Activated naive CD4-positive, alpha-beta T cell treated with anti-CD3 and anti-CD28 coated beads, Interleukin-2, amount 50 U/mL, for 24 hours (primary cell): ENCODE measurements at regions not wholly inside any gene's neighbourhood (a gene's known extent, or its start where the extent isn't known, plus 50 kb on each side); places are given as distances from the start of the nearest gene placed in this dataset.

Experiments used
- H3K27ac Mint-ChIP-seq: one replicate; pipeline ENCODE4 v1.8.0; 2021; ENCODE audit warnings: mild to moderate bottlenecking, mixed read lengths
- H3K27me3 Mint-ChIP-seq: one replicate; pipeline ENCODE4 v1.8.0; 2021; ENCODE audit warnings: mixed read lengths
- H3K36me3 Mint-ChIP-seq: one replicate; pipeline ENCODE4 v1.8.0; 2021; ENCODE audit warnings: mixed read lengths
- H3K4me1 Mint-ChIP-seq: one replicate; pipeline ENCODE4 v1.8.0; 2021; ENCODE audit warnings: mixed read lengths
- H3K4me3 Mint-ChIP-seq: one replicate; pipeline ENCODE4 v1.8.0; 2021; ENCODE audit warnings: mild to moderate bottlenecking, mixed read lengths
- H3K9me3 Mint-ChIP-seq: one replicate; pipeline ENCODE4 v1.8.0; 2021; ENCODE audit warnings: mixed read lengths

DNA sequence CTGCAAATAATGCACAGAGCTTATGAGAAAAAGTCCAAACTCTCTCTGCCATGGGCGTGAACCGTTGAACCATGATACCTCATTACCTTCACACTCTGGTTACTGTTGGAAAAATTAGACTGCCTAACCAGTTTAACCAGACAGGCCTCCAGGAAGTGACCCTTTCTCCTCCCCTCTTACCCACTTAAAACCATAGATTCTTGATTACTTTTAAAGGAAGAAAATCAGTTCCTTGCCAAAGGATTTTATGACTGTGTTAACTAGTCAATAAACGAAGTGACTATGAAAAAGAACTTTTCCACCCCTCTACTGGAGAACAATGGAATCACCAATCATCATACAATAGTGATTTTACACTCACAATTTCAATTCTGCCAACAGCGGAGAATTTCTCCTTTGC lies 254.0 kb upstream of the ATP2B1 start:
- no peaks in the 10 kb centered on the region for H3K27me3 Mint-ChIP-seq
- H3K4me1 Mint-ChIP-seq: peaks cover 20% of the 10 kb centered on the region
- no peak overlapping the region for H3K27ac Mint-ChIP-seq
- no peaks in the 10 kb centered on the region for H3K36me3 Mint-ChIP-seq
- no peak overlapping the region for H3K4me3 Mint-ChIP-seq
- no peaks in the 10 kb centered on the region for H3K9me3 Mint-ChIP-seq

DNA sequence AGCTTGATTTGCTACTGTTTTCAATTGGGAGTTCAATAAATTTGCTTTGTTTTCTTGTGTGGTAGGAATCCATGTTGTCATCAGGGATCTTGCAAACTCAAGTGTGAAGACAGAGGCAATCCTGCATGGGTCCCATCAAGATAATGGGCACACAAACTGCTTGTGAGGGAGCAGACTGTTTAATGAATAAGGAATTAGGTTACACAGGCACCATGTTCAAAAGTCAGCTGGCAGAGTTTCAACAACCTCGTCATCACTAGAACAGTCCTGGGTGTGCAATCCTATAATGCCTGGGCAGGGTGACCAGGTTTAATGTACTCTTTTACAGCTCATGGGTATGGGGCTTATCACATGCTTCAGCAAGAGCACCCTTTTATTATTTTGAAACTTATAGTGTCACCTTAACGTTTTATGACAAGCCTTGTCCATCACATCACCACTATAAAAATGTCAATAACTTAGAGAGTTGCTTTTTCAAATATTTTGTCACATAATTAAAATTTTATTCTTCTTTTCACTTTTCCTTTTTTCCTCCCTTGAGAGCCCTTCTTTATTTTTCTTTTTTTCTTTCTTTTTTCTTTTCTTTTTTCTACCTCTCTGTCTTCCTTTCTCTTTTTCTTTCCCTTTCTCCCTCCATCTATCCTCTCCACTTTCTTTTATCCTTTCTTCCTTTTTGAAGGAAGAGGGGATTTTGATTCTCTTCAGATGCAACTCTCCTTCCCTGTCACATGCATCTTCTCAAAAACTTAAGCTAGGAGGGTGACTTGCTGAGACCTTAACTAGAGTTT lies 252.2 kb upstream of the ATP2B1 start:
- no peaks in the 10 kb centered on the region for H3K9me3 Mint-ChIP-seq
- H3K36me3 Mint-ChIP-seq: no peaks in the 10 kb centered on the region
- no peaks in the 10 kb centered on the region for H3K27me3 Mint-ChIP-seq
- peaks cover 20% of the 10 kb centered on the region for H3K4me1 Mint-ChIP-seq
- H3K4me3 Mint-ChIP-seq: no peak overlapping the region
- H3K27ac Mint-ChIP-seq: no peak overlapping the region

DNA sequence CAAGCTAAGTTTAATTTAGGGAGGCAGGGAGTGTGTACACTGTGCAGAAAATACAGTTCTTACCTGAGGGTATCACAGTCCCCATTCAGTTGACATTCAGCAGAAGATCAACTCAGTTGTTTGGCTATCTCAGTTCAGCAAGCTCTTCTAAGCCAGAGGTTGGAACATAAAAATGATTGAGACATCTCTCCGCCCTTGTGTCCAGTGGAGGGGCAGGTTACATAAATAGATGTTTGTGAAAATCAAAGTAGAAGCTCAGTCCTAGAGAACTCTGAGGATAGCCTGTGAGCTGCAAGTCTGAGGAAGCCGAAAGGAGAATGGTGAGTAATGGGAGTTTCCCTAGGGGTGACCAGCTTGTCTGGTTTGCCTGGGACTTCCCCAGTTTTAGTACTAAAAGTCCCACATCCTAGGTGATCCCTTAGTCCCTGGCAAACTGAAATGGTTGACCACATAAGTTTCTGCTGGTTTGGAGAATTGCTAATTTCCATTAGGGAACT lies 251.4 kb upstream of the ATP2B1 start:
- H3K4me1 Mint-ChIP-seq: peaks cover 20% of the 10 kb centered on the region
- no peak overlapping the region for H3K4me3 Mint-ChIP-seq
- no peaks in the 10 kb centered on the region for H3K9me3 Mint-ChIP-seq
- H3K36me3 Mint-ChIP-seq: no peaks in the 10 kb centered on the region
- no peaks in the 10 kb centered on the region for H3K27me3 Mint-ChIP-seq
- H3K27ac Mint-ChIP-seq: peak overlapping the region; percentile 23

DNA sequence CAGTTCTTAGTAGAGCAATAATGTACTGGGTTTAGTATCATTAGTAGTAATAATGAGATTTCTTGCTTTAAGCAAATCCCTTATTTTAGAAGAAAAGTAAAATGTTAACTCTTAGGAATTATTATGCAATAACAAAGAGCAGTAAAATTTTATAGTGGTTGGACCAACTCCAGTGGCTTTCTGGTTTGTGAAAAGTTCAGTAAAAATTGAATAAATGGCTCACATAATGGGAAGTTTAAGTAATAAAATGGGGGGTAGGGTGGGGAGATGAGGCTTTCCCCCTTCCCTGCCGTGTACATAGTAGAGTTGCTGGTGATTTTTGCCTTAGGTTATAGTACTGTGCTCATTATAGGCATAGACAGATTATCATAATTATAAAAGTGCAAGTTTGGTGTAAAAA lies 250.5 kb upstream of the ATP2B1 start:
- H3K27ac Mint-ChIP-seq: no peak overlapping the region
- peaks cover 20% of the 10 kb centered on the region for H3K4me1 Mint-ChIP-seq
- H3K4me3 Mint-ChIP-seq: no peak overlapping the region
- no peaks in the 10 kb centered on the region for H3K36me3 Mint-ChIP-seq
- H3K9me3 Mint-ChIP-seq: no peaks in the 10 kb centered on the region
- no peaks in the 10 kb centered on the region for H3K27me3 Mint-ChIP-seq

DNA sequence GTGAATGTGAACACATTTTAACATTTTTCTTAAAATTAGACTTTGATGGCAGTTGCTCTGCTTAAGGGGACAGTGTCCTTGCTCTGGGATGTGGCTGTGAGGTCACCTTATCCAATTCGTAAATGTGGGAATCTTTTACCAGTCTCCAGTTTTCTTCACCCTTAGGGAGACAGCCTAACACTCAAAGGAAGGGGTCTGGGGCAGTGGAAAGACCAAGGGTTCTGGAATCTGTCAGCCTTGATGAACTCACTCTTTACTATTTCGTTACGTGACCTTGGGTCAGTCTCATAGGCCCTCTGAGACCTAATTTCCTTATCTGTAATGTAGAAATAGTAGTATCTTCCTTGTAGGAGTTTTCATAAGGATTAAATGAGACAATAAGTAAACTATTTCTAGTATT lies 245.6 kb upstream of the ATP2B1 start:
- H3K4me3 Mint-ChIP-seq: no peak overlapping the region
- no peak overlapping the region for H3K27ac Mint-ChIP-seq
- H3K36me3 Mint-ChIP-seq: no peaks in the 10 kb centered on the region
- peaks cover 28% of the 10 kb centered on the region for H3K4me1 Mint-ChIP-seq
- no peaks in the 10 kb centered on the region for H3K27me3 Mint-ChIP-seq
- no peaks in the 10 kb centered on the region for H3K9me3 Mint-ChIP-seq

DNA sequence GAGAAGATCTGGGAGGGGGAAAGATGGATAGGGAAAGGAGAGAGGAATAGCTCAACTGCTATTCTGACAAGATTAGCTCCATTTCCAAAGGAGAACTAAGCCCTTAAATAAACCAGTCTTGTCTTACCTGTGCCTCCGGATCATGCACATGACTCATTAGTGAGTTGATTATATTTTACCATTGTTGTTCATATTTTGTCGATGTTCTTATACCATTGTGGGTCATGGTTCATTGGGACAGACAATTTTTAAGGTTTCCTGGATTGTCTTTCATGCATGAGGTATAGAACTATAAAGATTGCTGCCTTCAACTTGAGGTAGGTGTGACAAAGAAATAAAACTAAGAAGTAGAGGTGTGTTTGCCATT lies 243.0 kb upstream of the ATP2B1 start:
- Mint-ChIP-seq H3K27me3 (no peaks in the 10 kb centered on the region), H3K36me3 (no peaks in the 10 kb centered on the region), H3K27ac (no peak overlapping the region), H3K9me3 (no peaks in the 10 kb centered on the region), H3K4me3 (no peak overlapping the region), H3K4me1 (peaks cover 50% of the 10 kb centered on the region)

DNA sequence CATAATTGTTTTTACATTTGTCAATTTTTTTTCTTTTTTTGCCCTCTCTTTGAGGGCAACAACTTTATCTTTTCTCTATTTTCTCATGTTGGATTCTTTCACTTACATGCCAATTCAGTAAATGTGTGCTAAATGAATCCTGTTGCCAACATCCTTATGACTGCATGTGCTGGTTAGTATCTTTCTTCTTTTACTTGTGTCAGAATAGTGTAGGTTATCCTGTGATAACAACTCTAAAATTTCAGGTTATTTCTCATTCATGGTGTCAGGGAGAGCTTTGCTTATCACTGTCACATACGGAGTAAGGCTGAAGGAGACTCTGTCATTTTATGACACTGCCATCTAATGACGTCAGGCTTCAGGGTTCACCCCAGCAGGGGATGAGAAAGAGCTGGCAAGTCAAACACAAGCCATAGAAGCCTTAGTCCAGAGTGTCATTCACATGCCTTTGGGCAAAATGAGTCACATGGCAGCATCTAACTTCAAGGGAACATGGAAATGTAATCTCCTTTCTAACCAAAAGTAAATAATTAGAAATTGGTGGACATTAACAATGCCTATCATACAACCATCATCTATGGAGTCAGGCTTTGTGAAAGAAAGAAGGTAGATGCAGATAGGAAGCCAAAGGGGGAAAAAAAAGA lies 242.5 kb upstream of the ATP2B1 start:
- H3K9me3 Mint-ChIP-seq: no peaks in the 10 kb centered on the region
- H3K36me3 Mint-ChIP-seq: no peaks in the 10 kb centered on the region
- H3K4me1 Mint-ChIP-seq: peaks cover 51% of the 10 kb centered on the region
- H3K27ac Mint-ChIP-seq: no peak overlapping the region
- no peak overlapping the region for H3K4me3 Mint-ChIP-seq
- no peaks in the 10 kb centered on the region for H3K27me3 Mint-ChIP-seq

DNA sequence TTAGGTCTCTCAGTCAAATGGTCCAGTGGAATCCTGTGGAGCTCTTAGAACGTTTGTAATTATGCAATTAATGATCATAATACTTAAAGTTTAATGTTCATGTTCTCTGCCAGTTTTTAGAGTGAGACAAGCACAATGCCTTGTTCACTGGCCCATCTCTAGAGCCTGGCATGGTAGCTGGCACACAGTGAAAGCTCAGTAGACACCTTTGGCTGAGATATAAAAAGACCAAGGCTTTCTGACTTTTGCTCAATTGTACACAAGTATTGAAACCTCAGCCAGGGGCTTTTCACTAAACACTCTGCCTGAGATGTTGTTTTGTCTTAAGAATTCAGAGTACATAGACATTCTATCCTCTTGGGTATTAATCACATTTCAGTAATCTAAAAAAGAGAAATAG lies 241.8 kb upstream of the ATP2B1 start:
- Mint-ChIP-seq H3K4me1 (peaks cover 56% of the 10 kb centered on the region), H3K27ac (no peak overlapping the region), H3K36me3 (no peaks in the 10 kb centered on the region), H3K9me3 (no peaks in the 10 kb centered on the region), H3K4me3 (peak overlapping the region; percentile 79), H3K27me3 (no peaks in the 10 kb centered on the region)

DNA sequence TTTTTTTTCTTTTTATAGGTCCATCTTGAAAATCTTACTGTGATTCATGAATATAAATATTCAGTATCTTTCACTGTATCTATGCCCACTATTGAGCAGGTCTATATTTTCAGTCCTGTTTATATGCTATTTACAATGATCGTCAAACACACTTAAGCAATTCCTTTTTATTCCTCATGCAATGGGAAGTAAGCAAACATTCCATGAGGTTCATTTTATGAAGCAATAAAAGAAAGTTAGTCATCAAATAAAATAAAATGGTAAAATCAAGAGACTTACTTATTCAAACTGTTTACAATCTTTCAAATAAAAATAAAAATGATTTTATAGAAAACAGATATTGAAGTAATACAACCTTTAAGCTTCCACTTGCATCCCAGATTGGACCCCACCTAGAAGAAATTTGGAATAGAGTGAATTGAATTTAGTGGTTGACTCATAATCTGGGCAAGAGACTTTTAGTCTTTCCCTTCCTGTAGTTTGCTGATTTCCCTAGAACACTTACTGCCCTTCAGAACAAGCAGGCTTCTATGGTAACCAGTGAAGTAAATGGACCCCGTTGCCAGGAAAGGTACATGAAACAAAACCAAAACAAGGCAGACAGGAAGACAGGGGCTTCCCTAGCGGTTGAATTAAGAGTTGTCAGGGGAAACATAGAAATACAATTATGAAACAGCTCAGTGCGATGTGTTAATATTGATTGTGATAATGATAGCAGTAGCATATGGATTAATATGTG lies 241.0 kb upstream of the ATP2B1 start:
- Mint-ChIP-seq H3K27ac (peak overlapping the region; percentile 85), H3K36me3 (no peaks in the 10 kb centered on the region), H3K9me3 (no peaks in the 10 kb centered on the region), H3K4me3 (peak overlapping the region; percentile 79), H3K27me3 (no peaks in the 10 kb centered on the region), H3K4me1 (peaks cover 56% of the 10 kb centered on the region)

DNA sequence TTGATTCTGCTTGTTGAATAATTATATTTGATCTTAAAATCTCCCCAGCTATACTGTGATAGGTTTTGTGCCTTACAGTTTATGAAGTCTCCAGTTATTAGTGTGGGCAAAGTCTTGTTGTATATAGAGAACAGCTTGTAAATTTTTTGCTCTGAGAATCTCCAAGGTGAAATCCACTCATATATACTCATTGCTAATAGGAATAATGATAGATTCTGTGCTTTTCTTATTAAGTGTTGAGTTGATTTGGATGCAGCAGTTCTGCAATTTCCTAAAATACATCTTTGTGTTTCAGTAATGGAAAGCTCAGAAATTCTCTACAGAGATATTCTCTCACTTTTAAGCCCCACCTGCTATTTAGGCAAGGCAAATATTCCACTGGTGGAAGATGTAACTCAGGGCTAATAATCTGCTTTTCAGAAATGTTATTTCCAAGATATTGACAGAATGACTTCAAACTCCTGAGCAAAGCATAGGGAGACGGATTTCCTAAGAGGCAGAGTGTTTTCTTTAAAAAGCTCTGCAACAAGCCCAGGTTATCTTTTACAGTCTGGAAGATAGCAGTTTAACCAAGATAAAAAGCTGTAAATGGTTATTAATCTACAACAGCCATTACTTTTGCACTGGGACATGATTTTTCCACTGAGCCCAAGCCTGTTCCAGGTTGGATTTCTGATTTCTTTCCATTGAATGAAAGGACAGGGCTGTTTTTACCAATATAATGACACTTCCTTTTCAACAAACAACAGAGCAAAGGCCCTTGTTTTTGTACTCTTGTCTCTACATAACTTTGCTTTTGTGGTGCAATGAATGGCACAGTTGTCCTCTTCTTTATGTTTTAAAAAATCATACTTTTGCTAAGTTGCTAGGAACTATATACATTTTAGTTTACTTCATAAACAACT lies 239.9 kb upstream of the ATP2B1 start:
- Mint-ChIP-seq H3K27me3 (no peaks in the 10 kb centered on the region), H3K4me3 (no peak overlapping the region), H3K36me3 (no peaks in the 10 kb centered on the region), H3K9me3 (no peaks in the 10 kb centered on the region), H3K27ac (peak overlapping the region; percentile 17), H3K4me1 (peaks cover 56% of the 10 kb centered on the region)

DNA sequence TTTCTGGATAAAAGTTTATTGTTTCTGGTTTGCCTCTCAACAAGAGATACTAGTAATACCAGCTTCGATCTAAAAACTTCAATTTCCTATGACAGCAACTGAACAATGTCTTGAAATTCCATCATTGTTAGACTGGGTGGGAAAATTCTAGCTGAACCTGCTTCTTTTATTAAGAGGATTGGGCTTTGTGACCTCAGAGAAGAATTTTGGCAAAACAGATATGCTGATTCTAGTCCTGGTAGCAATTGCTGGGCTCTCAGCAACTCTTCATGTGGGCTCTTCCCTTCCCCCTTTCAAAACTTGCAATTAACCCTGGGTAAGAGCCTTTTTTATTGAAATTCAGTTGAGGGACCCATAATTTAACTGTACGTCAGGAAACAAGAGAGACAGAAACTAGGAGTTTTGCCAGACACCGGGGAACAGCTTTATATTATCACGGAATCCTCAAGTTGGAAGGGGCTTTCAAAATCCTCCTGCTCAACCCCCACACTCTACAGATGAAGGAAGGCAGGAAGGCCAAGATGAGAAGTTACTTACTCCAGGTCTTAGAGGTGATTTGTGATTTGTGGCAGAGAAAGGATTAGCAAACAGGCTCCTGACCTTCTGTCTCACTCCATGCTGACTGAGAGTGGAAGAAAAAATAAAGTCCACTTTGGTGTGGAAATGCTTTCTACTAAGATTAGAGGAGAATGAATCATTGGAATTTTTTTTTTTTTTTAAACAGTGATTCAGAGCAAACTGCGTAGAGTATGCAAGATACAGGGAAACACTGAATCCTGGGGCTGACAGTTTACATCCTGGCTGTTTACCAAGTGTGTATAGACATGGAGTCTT lies 239.0 kb upstream of the ATP2B1 start:
- H3K4me3 Mint-ChIP-seq: no peak overlapping the region
- no peaks in the 10 kb centered on the region for H3K36me3 Mint-ChIP-seq
- H3K4me1 Mint-ChIP-seq: peaks cover 56% of the 10 kb centered on the region
- no peaks in the 10 kb centered on the region for H3K9me3 Mint-ChIP-seq
- H3K27me3 Mint-ChIP-seq: no peaks in the 10 kb centered on the region
- H3K27ac Mint-ChIP-seq: no peak overlapping the region

DNA sequence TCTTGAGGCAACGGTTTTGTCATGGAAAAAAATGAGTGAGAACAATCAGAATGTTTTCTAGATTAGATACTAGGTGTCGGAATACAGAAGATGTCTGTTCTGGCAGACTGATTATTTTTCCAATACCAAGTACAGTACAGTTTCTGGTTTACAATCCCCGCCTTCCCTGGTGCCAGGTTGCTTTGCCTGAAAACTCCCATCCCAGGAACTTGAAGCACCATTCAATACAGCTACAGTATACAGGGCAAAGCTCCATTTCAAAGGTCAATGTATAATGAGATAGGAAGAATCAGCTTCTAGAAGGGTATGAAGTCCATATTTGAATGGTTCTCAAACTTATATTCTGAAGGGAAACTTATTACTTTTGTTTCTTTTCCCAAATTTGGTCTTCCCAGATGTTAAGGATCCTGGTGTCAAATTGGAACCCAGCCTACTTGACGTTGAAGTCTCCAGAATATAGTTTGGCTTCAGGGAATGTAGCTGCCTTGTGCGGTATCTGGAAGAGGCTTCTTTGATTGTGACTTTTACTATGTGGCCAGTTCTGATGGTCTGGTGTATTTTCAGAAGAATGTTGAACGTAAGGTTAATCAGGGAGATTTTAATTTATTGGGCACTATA lies 238.0 kb upstream of the ATP2B1 start:
- Mint-ChIP-seq H3K4me3 (no peak overlapping the region), H3K36me3 (no peaks in the 10 kb centered on the region), H3K4me1 (peaks cover 52% of the 10 kb centered on the region), H3K9me3 (no peaks in the 10 kb centered on the region), H3K27me3 (no peaks in the 10 kb centered on the region), H3K27ac (no peak overlapping the region)

DNA sequence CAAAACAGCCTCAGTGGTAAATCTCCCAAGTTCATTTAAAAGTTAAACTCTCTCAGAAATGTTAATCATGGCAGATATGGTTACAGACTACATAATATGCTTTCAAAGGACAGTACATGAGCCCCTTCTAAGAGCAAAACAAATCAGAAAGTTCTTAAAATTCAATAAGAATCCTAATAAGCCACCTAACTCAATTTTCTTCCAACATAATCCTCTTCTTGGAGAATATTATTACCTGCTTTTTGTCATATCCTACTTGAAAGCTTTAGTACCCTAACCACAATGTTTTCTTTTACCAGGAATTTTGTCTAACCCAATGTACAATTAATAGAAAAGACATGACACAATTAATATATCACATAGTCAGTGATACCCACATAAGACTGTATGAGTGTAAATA lies 236.5 kb upstream of the ATP2B1 start:
- no peaks in the 10 kb centered on the region for H3K36me3 Mint-ChIP-seq
- H3K27me3 Mint-ChIP-seq: no peaks in the 10 kb centered on the region
- H3K9me3 Mint-ChIP-seq: no peaks in the 10 kb centered on the region
- no peak overlapping the region for H3K4me3 Mint-ChIP-seq
- H3K4me1 Mint-ChIP-seq: peaks cover 37% of the 10 kb centered on the region
- H3K27ac Mint-ChIP-seq: no peak overlapping the region

DNA sequence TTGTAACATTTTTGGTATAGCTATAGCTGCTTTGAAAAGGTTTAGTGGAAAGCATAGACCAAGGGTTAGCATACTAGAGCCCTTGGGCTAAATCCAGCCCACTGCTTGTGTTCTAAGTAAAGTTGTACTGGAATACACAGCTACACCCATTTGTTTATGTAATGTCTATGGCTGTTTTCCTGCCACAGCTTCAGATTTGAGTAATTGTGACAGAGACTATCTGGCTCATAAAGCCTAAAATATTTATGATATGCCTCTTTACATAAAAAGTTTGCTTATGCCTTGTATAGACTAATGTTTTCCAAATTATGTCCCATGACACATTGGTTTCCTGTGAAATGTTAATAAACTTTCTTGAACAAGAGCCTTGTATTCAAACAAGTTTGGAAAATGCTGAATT lies 234.8 kb upstream of the ATP2B1 start:
- Mint-ChIP-seq H3K4me1 (peaks cover 20% of the 10 kb centered on the region), H3K27ac (no peak overlapping the region)

More for the DNA sequence above, 234.8 kb upstream of the ATP2B1 start:
- Mint-ChIP-seq H3K27me3 (no peaks in the 10 kb centered on the region), H3K9me3 (no peaks in the 10 kb centered on the region), H3K36me3 (no peaks in the 10 kb centered on the region), H3K4me3 (no peak overlapping the region)
